DOHH2 (cell line): ENCODE measurements at regions not wholly inside any gene's neighbourhood (a gene's known extent, or its start where the extent isn't known, plus 50 kb on each side); places are given as distances from the start of the nearest gene placed in this dataset.

Source experiments
- CTCF ChIP-seq: fragments of 200-600 bp; sonication (generic); IDR thresholded peaks from one replicate; pipeline ENCODE4 v1.5.1; 2014; ENCODE audit warnings: antibody characterized with exemption, mild to moderate bottlenecking, low read depth, low read length; ENCODE audit not compliant: poor library complexity, severe bottlenecking
- EZH2phosphoT487 ChIP-seq: fragments of 200-600 bp; sonication (generic); IDR thresholded peaks from 2 replicates; pipeline ENCODE4 v1.6.1; 2017; ENCODE audit warnings: borderline replicate concordance, mild to moderate bottlenecking, antibody characterized with exemption, low read length, moderate library complexity, mixed read lengths

- TF ChIP-seq CTCF (no peak), EZH2phosphoT487 (no peak)
These were observed 420.7 kb downstream of the MN1 start for GRCh38 chr22:27380855-27381254.
